Fibroblast of gingiva (primary cell): ENCODE measurements at regions not wholly inside any gene's neighbourhood (a gene's known extent, or its start where the extent isn't known, plus 50 kb on each side); places are given as distances from the start of the nearest gene placed in this dataset.

Experiments
- DNase-seq: peaks from one replicate; pipeline ENCODE4 v3.0.0-alpha.2; 2011; ENCODE audit warnings: low read depth

DNA sequence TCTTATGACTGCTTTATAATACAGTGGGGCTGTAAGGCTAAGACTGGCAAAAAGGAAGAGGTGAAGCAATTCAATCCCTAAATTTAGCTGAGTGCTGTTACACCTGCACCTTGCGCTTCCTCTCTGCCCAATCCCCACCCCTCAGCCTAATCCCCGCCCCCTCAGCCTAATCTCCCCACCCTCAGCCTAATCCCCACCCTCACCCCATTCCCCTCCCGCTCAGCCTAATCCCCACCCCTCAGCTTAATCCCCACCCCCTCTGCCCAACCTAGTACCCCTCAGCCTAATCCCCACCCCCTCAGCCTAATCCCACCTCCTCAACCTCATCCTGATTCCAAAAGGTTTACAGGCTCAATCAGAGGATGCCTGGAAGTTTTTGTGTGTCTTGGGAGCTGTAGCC lies 155.5 kb downstream of the PMP22 start:
- DNase-seq: no peak

DNA sequence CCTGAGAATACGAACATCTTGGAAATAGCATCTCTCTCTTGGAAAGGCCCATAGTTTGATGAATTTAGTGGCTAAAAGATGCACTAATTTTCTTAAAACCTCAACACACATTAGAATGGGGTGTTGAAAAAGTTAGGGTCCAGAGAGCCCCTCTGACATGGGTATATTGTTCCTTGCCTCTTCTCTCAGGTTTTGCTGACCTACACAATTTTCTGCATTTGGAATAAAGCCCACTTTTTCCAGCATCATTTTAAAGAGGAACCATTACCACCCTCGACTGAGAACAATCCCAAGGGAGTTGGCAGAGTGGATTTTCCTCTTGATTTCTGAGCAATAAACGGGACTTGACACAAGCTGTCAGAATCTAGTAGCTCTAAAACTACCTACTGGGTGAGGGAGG lies 156.1 kb downstream of the PMP22 start:
- no peak for DNase-seq

DNA sequence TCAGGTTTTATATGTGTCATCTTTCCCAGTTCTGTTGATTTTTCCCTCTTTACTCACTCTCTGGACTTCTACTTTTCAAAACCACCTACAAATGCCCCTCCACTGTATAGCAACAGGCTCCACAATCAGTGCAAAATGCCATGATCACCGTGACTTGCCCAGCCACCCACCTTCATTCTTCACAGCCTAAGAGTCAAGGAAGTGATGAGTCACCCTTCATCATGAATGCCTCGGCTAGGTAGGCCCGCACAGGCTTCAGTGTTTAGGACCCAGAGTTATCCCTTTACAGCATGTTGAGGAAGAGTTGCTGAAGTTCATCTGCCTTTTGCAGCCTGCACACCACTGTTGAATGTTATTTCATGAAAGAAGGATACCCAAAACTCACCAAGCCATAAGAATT lies 158.6 kb downstream of the PMP22 start:
- no peak for DNase-seq

DNA sequence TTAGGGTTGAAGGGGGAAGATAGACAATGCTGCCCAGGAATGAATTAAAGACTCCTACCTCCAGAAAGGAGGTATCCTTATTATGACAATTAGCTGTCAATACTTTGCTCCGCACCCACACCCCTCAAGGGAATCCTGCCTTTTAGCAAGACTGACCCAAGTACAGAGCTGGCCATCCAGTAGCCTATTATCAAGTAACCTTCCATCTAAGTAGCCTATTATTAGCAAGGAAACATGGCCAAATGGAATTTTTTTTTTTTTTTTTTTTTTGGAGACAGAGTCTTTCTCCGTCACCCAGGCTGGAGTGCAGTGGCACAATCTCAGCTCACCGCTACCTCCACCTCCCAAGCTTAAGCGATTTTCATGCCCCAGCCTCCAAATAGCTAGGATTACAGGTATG lies 161.3 kb downstream of the PMP22 start:
- DNase-seq: no peak

DNA sequence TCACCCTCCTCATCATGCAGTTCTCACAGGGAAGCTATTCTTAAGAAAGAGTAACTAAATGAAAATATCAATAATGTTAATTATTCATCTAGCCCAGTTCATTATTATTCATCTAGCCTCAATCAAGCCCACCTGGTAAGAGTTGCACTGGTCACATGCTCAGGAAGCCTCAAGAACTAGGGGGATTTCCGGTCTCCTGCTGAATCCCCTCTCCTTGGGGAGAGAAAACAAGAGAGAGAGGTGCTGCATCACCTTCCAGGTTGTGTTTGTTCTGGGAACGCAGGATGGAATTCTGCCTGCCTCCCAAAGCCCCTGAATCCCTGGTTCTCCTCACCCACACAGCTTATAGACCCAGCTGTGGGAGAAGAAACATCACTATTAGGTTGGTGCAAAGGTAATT lies 164.0 kb downstream of the PMP22 start:
- DNase-seq: no peak

DNA sequence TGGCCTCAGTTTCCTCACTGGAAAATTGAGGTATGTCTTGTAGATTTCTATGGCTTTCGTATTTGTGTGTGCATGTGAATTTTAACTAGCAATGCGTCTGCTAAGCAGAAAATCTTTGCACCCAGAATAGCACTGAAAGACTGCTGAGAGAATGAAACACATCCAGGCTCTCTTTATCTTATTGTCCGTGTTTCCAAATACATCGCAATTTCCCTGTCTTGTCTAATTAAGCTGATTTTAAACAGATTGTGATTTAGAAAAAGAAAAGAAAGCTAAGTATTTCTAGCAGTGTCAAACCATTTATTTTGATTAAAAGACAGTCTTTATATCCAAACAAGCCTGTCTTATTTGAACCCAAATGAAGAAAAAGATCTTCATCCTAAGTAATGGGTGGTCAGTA lies 168.6 kb downstream of the PMP22 start:
- no peak for DNase-seq

DNA sequence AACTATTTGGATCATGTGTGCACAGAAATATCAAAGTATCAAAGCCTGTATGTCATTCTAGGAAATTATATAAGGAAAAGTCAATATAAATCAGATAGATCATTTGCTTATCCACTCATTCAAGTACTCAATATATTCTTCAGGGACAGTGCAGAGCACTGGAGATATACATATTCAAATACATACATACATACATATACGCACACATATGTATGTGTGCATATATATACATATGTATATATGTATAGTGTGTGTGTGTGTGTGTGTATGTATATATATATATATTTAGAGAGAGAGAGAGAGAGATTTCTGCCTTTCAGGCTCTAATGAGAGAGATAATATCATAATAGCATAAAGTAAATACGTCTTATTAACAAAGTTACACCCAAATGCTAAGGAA lies 169.2 kb downstream of the PMP22 start:
- no peak for DNase-seq

DNA sequence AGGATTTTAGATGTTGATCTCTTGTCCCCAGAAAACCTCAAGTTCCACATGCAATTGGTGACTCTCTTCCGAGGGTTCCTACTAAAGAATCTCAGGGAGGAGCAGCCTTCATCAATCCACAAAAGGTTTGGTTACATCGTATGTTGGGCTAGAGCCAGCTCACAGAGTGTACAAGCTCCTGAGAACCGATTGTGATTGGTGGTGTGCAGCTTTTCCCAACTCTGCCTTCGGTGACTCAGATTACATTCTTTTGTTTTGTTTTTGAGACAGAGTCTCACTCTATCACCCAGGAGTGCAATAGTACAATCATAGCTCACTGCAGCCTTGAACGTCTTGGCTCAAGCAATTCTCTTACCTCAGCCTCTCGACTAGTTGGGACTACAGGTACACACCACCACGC lies 172.4 kb downstream of the PMP22 start:
- no peak for DNase-seq

DNA sequence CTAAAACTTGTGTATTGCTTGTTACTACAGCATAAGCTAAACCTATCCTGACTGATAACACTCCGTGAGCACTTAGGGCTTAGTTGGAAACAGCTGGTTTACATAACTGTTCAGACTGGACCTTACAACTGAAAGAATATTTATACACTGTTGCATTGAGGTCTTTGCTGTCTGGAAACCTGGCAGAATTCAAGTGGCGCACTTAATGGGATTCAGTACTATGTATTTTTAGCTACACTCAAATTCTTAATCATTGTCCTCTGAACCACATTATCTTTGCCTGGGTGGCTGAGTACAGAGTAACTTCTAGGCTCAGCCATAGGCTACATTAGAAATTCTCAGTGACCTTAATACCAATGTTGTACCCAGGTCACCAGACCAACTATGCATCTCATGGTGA lies 172.9 kb downstream of the PMP22 start:
- DNase-seq: no peak

DNA sequence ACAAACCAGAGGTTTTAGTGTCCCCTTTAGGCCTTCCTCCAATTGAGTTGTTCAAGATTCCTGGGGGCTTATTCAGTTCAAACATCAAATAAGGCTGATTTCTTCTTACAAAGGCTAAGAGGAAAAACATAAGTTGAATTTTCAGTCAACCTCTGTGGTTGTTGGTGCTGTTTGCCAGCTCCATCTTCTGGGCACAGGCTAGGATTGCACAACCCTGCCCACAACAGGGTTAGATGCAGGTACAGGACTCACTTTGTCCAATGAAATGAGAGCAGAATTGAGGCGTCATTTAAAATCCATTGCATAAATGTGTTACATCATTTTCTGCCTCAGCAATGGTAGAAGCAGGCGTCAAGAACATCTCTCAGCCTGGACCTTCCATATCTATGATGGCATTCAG lies 173.3 kb downstream of the PMP22 start:
- no peak for DNase-seq

DNA sequence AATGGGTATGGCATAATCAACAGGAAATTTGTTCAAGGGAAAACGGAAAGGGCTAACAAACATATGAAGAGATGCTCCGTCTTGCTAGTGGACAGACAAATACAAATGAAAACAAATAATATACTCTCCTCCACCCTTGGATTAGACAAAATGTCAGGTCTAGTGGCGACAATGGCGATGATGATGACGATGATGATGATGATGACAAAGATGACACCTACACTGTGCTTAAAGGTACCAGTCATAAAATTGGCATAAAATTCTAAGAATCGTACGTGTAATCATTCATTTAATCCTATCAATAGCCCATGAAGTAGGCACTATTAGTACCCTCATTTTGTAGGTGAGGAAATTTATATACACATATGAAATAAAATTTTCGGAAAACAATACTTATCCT lies 174.6 kb downstream of the PMP22 start:
- no peak for DNase-seq

DNA sequence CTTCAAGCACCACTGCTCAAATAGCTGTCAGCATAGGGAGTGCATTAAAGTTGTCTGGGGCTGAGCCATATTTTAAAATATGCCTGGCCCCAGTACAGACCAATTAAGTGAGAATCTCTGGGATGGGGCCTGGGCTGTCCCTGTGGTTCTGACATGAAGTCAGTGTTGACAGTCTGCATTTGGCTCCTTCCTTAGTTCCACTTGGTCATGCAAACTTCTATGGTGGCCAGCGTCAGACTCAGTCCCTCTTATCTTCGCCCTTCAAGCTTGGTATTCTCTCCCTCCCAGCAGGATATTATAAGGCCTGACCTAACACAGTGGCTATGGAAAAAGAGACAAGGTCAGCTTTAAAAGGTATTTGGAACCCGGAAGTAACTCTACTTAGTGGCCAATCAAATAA lies 177.2 kb downstream of the PMP22 start:
- DNase-seq: no peak

DNA sequence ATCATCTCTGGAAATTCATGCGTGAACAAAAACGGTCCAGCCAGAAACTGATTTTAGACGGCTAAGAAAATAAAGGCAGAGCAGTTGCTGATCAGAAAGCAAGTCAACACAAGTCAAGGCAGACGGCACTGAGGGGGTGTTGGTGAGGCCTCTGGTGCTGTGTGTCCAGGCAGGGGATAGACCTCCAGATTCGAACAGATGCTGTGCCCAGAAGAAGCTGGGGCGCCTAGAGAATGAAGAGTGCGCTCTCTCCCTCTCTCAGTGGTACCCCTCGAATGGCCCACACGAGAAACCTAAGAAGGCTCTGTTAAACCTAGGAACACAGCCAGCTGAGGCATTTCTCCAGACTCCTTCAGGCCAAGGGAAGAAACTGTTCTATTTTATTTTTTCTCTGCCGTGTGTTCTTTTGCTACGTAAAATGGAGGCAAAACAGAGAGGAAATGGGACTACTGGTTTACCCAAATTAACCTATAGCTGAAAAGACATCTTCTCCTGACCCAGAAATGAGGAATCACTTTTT lies 178.3 kb downstream of the PMP22 start:
- DNase-seq: no peak

DNA sequence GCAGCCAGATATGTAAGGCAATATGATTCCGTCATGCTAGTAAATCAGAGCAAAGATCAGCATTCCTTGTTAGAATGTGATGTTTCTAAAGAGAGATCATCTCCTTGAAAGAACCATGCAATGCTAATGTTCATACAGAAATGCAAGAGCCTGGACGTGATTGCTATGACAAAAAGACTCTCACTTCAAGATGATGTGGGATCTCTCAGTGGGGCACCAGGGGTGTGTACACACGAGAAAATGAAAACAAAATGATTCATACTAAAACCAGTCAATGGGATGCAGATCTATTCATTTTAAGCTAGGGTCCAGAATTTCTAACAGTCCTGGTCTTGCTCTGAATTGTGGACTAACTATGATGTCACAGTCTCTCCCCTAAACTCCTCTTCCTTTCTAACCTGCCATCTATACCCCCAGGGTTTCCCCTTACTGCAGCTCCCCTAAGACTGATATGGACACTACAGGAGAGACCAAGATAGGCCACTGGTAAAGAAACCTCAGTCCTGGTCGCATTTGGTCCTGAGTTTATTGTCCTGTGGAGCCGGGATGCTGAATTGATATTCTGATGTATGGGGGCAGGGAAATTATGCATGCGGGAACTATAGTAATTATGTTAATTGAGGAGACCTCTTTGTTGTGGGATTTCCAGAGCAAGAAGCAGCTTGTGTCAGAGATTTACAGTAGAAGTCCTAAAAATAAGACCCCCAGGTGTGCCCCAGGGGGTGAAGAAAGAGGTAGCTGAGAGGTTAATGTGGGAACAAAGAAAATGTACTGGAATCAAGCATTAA lies 179.0 kb downstream of the PMP22 start:
- no peak for DNase-seq

DNA sequence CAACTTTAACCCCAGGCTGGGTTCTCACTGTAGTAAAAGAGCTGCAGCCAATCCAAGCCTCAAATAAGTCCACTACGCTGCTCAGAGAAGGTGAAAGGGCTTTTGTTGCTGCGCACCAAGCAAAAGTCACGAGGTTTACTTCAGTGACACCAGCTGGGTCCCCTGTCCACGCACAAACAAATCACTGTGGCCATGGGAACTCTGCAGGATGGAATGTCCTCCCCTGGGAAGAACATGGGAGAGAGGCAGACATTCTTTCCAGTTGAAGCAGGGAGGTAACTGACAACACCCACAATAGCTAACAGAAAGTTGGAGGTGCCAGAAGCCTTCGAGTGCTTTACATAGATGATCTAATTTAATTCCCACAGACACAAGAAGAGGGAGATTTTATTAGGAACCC lies 181.9 kb downstream of the PMP22 start:
- DNase-seq: no peak

DNA sequence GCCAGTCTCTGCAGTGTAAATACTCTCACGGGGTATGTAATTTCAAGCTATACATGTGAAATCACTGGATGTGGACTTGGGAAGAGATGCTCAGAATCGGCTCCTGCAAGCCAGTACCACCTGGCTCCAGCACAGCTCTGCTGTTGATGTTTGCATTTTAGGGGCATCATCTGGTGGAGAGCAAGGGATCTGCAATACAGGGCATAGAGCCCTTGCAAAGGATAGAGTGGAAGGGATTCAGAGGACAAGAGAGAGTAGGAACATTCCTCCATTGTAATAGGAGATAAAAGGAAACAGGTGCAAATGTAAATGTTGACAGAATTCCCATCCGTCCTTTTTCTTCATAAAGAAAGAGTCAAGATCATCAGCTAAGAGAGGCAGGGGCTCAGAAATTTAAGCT lies 184.1 kb downstream of the PMP22 start:
- DNase-seq: no peak

DNA sequence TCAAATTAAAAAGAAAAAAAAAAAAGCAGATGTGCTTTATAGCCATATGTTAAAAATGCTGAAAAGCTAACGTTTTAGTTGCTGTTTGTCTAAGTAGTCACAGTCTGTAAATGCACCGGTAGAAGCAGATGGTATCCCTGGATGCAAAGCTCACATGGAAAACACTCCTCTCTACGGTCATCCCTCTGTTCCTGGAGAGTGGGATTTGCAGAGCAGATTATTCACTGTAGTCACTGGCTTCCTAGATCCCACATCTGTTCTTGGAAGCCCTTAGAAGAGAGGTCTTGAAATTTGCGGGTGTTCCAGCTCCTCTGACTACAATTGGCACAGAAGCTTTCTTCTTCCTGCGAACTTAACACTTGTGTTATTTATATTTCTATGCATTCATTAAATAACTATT lies 186.6 kb downstream of the PMP22 start:
- DNase-seq: no peak

DNA sequence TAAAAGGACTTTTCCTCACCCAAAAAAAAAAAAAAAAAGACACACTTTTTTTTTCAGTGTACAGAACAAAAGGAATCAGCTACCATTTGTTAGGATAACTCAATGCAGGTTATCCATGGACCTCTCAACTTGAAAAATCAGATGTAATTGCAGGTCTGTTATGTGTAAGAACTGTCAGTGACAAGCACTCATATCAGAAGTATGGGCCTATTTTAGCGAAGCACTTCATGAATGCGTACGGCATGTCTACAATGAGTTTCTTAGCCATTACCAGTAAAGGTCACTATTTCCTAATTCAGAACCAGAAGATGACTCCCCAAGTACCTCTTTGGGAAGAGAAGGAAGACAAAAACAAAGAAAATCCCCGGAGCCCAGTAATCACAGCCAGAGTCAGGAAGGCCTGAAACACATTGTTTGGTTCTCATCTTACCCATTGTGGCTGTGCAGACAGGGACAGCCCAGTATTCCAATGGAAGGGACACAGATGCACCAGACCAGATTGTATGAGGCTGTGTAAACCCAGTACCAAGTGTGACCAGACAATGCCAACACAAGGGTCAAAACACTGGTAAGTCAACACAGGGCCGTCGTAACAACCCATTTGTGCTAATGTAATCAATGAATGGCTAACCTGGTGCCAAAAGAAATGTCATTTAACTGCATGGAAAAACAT lies 188.0 kb downstream of the PMP22 start:
- no peak for DNase-seq

DNA sequence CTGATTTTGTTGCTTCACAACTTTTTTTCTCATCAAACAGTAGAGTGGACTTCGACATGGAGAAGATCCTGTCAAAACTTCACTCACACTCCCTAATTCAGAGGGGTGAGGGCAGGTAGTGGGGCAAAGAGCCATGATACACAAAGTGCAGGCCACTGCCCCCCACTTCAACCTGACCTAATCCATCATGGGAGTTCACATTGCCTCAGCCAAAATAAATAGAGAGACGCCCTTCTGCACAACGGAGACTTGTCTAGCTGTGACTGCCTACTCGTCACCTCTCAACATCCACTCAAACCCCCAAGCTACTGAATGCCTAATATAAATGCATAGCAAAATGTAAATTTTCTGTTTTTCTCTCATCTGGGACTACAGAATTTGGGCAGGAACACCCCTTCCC lies 213.2 kb downstream of the PMP22 start:
- no peak for DNase-seq

DNA sequence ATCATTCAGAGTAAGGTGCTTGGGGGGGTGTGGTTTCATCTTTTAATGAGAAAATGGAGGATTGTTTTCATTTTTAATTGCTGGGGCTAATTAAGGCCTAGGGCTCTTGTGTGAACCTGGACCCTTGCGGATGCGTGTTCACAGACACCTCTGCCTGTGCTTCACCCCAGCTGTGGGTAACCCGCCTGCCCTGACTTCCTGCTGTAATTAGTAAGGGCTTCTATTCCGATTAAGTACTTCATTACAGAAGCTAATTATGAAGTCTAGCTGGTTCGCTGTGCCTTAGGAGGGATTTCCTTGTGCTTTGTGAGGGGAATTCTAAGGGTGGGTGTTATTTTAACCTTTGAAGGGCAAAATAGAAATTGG lies 215.3 kb downstream of the PMP22 start:
- DNase-seq: no peak

DNA sequence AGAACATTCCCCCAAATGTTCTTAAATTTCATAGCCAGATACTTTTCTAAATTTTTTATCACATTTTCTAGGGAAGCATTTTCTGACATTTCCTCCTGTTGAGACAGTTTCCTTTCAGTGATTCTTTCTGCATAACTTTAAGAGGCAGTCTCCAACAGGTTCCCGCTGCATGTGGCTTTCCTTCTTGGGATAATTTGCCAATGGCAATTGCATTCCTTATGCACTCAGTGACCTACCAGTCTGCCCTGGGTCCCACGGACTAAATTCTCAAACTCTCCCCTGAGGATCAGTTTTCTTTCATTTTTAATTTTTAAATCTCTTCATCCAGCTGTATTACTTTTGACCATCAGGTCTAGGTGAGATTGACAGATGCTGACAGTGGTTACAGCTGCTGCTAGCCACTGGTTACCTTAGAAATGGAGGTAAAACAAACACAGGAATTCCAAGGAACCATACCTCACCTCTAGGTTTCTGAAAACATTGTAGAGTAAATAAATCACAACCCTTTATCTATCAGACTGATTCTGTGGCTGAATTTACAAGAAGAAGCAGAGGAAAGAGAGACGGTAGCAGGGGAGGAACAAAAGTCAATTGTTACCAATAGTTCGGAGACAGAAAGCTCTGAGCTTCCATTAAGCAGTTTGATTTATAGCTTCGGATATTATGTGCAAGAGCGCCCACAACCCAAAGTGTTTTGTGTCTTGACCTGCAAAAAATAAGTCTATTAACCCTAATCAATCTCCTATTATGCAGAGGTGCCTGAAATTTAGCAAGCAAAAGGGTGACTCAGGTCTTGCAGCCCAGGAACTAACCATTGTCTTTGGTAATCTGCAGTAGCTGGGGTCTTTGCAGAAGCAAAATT lies 216.0 kb downstream of the PMP22 start:
- no peak for DNase-seq

DNA sequence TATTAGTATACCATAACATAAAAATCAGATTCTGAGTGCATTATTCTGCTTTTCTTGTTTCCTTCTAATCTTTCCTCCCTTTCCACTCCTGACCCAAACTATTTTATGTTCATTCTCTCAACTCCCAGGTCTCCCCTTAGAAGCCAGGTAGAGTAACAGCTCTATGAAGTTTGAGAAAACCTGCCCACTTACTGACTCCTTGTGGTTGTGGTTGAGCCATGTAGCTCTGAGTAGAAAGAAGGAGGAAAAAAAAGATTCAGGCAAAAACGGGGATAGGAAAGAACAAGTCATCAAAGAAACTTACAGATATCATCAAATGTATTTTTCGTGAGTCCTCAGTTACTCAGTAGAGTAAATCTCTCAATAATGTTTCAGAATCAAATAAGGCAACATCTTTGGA lies 216.7 kb downstream of the PMP22 start:
- no peak for DNase-seq

DNA sequence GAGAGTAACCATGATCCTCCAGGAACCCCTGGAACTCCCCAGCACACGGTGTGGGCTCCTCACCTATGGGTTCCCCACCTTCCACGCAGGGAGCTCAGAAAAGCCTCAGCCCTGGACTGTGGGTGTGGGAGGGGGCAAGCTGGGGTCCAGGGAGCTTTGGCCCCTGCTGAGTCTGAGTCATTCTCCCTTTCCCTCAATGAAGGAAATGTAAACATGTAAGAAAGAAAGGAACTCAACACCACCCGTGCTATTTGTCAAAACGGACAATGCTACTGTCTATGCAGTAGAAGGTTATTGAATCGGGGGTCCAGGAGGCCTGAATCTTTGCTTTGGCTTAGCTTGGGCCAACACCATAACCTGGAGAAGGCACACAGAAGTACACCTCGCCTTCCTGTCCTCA lies 222.8 kb downstream of the PMP22 start:
- DNase-seq: no peak
